NCI-H526 (cell line): ENCODE measurements at regions not wholly inside any gene's neighbourhood (a gene's known extent, or its start where the extent isn't known, plus 50 kb on each side); places are given as distances from the start of the nearest gene placed in this dataset.
A peak's percentile ranks its signal among the peaks of the same experiment; 100 is the strongest.
"Not testable (repeated sequence)": the region's sequence is repeated elsewhere in the genome, so short reads cannot be mapped to it uniquely, and the experiment has no call there.

Source experiments
- DNase-seq, 2 experiments: peaks; one replicate each; lab custom pipeline; 2025; lab: John Stamatoyannopoulos, UW

DNA sequence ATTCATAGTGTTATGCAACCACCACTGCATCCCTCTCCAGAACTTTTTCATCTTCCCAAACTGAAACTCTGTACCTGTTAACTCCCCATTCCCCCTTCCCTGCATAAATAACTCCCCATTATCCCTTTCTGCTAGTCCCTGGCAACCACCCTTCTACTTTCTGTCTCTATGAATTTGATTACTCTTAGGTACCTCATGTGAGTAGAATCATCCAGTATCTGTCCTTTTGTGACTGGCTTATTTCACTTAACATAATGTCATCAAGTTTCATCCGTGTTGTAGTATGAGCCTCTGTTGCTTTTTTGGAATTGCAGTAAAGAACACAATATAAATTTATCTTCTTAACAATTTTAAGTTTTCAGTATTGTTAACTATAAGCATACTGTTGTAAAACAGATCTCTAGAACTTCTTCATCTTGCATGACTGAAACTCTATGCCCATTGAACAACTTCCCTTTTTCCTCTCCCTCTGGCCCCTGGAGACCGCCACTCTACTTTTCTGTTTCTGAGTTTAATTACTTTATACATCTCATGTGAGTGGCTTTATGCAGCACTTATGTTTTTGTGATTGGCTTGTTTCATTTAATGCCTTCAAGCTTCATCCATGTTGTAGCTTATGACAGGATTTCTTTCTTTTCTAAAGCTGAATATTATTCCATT, 87.3 kb upstream of the ABCC4 start:
- DNase-seq = no peak

DNA sequence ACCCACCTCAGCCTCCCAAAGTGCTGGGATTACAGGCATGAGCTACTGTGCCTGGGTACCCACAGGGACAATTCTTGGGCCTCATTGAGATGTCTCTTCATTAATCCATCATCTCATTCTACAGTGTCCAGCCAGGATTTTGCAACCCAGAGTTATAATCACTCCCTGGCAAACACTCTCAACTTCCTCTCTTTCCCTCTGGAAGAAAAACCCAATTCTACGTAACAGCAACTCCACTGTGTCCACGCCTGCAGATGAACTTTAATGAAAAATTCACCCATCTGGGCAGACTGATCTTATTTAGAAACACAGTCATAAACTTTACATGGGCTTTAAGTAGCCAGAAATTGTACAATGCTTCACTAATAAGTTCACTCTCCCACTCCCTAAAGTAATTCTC, 90.1 kb upstream of the ABCC4 start:
- no peak for DNase-seq

DNA sequence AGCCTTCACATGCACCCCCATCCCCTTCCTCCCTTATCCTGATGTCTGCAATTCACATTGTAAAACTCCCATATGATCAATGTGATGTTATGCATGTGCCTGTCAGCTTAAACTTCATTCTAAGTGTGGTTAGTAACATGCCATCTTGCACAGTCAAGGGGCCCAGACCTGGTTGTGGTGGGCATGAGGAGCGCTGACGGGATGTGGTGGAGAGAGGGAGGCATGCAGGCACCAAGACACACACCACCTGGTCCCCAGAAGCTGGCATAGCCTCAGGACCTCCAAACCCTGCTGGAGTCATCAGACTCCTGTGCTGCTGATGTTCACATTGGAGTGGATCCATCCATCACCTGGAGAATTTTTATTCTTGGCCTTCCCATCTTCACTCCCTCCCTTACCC, 90.5 kb upstream of the ABCC4 start:
- no peak for DNase-seq

DNA sequence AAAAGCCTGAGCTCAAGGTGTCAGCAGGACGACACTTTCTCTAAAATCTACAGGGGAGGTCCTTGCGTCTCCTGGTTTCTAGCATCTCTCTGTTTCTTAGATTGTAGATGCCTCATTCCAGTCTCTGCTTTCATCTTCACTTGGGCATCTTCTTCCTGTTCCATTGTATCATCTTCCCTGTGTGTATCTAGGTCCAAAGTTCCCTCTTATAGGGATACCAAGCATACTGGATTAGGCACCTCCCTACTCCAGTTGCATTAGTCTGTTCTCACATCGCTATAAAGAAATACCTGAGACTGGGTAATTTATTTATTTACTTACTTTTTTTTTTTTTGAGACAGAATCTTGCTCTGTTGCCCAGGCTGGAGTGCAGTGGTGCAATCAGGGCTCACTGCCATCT, 91.3 kb upstream of the ABCC4 start:
- DNase-seq = no peak

DNA sequence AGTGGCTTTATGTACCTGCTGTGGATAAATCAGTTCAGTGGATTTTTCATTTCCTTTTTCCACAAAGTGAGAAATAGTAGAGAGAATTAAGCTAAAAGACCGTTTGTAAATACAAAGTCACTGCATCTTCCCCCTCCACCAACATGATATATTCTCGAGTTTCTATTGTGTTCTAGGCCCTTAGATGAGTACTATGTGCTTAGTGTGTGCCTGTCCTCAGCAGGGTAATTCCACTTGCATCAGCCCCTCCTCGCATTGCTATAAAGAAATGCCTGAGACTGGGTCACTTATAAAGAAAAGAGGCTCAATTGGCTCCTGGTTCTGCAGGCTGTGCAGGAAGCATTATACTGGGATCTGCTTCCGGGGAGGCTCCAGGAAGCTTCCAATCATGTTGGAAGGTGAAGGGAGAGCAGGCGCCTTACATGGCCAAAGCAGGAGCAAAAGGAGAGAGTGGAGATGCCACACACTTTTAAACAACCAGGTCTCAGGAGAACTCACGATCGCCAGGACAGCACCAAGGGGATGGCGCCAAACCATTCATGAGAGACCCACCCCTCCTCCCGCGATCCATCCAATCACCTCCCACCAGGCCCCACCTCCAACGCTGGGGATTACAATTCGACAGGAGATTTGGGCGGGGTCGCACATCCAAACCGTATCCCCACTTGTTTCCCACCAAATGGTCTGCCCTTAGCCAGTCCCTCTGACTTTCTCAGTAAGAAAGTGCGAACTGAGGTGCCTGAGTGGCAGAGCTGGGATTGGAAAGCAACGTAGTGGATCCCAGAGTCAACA, 102.3 kb upstream of the ABCC4 start:
- no peak for DNase-seq

DNA sequence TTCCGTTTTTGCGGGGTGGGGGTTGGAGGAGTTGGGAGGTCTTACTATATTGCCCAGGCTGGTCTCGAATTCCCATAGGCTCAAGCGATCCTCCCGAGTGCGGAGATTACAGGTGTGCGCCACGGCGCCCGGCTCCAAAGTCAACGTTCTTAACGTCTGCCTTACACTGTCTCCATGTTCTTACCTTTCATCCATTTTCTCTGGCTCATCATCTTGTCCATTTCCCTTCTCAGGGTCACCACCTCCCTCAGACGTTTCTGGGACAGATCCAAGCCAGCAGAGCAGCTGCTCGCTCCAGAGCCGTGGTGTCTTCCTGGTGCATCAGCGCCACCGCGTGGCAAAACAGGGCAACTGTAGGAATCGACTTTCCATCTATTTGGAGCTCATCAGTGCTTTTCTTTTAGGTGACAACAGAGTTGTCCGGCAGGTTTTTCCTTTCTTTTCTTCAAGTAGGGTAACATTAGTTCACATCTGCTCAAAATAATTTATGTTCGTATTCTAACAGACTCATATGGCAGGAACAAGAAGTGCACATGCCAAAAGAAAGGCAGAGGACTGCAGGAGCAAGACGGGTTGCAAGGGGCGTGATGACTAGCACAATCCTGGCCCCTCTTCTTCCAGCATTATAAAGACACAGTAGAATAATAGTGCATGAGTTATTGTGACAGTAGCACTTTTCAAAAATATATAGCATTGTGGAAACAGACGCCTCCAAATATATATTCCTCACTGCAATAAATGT, 103.1 kb upstream of the ABCC4 start:
- DNase-seq = peak; percentile 65 to 89

DNA sequence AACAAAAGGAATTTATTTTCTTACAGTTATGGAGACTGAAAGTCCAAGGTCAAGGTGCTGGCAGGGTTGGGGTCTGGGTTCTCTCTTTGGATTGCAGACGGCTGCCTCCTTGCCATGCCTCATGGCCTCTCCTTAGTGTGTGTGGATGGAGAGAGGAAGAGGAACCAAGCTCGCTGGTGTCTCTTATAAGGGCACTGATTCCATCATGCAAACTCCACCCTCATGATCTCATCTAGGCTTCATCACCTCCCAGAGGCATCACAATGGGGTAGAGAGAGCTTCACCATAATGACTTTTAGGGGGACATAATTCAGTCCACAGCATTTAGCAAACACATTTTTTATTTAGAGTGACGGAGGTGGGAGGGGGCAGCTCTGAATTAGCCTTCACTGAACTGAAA, 104.9 kb upstream of the ABCC4 start:
- DNase-seq = no peak

DNA sequence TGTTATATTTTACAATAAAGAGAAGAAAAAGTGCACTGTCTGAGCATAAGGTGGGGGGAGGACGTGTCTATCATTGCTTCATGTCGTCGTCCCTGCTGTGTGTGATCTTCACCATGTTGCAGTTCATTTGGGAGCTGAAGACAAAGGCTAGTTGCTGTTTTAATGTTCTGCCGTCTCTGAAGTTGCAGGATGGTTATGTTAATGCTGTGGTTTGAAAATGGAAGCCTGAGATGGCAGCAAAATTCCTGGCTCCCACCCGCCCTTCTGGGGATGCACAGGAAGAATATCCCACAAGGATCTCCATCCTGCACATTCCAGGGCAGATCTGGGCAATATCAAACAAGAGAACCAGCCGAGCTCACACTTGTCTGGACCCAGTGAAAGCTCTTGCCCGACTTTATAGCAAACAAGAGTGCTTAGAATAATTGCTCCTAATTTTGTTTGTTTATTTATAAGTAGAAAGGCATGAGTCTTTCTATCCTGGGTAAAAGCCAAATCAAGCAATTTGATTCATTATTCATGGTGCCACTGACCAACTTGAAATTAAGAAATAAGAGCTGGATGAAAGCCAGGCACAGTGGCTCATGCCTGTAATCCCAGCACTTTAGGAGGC, 110.3 kb upstream of the ABCC4 start:
- DNase-seq = peak in 1 of 2 experiments; percentile 25

DNA sequence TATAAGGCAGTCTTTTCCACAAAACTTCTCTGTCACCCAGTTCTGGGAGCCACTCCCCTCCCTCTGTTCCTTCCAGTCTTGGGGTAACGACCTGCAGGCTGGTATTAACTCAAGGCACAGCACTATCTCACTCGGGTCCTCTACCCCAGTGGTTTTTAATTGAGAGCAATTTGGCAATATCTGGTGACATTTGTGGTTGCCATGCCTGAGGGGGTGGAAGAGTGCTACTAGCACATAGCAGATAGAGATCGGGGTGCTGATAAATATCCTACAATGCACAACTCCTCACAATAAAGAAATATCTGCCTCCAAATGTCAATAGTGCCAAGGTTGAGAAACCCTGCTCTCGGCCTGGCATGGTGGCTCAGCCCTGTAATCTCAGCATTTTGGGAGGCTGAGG, 117.7 kb upstream of the ABCC4 start:
- DNase-seq = no peak

DNA sequence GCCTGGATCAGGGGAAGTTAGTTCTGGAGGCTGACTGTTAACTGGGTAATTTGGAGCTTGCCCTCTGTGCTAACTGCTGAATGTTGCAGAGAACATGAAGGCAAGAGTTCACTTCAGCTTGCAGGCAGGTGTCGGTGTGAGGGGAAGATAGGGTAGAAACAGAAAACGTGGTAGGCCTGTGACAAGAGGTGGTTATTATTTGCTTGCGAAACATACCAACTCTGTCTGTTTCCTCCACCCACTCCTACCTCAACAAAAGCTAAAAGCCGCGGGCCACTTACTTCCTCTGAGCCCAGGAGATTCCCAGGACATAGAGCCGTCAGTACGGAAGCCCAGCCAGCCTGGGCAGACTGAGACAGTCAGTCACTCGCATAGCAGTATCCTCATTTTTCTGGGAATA, 119.2 kb upstream of the ABCC4 start:
- no peak for DNase-seq

DNA sequence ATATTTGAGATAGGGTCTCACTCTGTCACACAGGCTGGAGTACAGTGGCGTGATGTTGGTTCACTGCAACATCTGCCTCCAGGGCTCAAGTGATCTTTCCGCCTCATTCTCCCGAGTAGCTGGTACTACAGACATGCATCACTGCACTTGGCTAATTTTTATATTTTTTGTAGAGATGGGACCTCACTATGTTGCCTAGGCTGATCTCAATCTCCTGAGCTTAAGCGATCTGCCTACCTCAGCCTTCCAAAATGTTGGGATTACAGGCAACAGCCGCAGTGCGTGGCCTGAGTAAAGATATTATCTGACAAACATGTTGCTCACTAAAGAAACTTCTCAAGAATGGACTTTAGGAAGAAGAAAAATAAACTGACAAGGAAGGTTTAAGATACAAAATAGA, 125.4 kb upstream of the ABCC4 start:
- no peak for DNase-seq

DNA sequence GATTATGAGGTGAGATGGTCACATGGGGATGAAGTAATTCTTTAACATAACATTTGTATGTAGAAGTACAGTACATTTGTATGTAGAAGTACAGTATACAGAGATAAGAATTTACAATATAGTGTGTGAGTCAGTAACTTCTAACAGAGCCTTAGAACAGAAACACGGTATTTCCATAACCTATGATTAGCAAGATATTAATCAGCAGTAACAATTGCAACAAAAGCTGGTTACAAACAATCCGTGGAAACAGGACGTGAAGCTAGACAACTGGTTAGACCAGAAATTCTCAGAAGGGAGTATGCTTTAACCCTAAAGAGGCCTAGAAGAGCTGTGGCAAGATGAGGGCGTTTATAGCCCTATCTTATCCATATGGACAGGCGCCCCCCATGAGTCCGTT, 122.0 kb upstream of the CLDN10 start:
- not testable (repeated sequence) for DNase-seq

DNA sequence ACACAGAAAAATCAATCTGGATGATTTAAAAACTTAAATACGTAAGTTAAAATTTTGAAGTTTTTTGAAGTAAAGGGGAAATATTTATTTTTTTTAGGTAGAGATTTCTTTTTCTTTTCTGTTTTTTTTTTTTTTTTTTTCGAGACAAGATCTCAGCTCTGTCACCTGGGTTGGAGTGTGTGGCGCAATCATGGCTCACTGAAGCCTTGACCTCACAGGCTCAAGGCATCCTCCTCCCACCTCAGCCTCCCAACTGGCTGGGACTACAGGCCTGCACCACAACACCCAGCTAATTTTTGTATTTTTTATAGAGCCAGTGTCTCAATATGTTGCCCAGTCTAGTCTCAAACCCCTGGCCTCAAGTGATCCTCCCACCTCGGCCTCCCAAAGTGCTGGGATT, 120.4 kb upstream of the CLDN10 start:
- no peak for DNase-seq

DNA sequence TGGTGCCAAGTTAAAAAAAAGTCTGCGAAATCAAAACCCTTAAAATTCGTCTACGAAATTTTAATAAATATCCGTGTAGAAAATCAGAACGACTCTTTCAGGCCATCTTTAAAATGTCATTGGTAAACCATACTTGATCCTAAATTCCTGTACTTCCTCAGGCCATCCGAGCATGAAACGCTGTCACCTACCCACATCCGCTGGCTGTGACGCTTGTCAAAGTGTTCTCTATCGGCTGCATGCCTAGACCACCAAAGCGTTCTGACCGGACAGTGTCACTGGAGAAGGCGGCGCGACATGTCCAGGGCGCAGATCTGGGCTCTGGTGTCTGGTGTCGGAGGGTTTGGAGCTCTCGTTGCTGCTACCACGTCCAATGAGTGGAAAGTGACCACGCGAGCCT, 119.0 kb upstream of the CLDN10 start:
- DNase-seq = no peak

DNA sequence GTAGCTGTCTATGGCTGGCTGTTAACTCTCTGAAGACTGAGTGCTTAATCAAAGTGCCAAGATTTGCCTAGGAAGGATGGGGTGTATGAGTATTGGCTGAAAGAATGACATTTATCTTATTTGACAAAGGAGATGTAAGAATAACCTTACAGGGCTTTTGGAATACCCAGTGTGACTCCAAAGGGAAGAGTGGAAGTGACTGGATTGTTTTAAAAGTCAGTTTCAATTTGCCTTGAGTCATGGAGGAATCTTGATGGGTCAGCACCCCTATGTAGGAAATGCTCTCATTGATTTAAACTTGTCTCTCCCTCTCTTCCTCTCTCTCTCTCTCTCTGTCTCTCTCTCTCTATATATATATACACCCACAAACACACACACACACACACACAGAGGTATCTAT, 118.4 kb upstream of the CLDN10 start:
- no peak for DNase-seq

DNA sequence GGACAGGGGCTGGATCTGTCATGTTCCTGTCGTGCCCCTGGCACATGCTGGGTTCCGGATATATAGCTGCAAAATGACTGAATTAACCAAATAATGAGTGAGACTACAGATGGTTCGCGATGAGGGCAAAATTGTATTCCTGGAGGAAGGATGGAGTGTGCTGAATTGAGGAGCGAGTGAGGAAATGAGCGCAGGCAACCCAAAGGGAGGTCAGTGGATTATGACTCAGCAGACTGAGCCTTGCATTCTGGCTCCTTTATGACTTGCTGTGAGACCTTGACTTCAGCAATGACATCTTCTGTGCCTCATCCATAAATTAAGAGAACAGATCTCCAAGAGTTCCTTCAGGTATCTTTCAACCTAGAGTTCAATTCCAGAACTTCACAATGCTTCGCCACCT, 115.0 kb upstream of the CLDN10 start:
- no peak for DNase-seq

DNA sequence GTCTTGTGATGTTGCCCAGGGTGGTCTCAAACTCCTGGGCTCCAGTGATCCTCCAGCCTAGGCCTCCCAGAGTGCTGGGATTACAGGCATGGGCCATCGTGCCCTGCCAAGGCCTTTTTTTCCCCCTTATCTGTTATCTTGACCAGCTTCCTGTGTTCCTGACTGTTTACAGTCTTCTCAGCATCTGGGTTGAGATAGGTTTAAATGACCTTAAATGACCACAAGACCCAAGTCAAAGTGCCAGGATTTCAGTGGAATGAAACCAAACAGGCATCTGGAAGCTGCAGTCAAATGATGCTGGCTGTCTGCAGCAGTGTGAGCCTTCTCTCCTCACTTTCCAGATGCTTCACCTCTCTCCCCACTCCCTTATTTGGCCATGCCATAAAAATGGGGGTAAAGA, 114.2 kb upstream of the CLDN10 start:
- no peak for DNase-seq

DNA sequence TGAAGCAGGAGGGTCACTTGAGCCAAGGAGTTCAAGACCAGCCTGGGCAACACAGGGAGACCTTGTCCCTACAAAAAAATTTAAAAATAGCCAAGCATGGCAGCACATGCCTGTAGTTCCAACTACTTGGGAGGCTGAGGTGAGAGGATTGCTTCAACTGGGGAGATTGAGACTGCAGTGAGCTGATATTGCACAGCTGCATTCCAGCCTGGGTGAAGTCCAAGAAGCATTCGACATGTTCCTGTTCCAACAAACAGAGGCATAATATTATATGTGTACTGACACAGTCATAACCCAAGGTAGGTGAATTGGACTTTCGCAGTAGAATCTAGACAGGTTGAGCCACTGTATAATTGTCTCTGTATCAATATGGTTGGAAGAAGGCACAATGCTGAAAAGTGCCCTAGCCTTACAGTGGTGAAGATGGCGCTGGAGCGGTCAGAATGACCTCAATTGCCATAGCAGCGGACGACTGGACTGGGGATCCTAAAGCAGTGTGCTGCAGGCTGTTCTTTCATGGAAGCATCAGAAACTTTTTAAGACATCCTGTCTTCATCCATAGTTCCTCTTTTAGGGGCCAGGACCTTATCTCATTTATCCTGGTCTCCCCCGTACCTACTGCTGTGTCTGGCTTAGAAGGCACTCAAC, 112.0 kb upstream of the CLDN10 start:
- DNase-seq = no peak

DNA sequence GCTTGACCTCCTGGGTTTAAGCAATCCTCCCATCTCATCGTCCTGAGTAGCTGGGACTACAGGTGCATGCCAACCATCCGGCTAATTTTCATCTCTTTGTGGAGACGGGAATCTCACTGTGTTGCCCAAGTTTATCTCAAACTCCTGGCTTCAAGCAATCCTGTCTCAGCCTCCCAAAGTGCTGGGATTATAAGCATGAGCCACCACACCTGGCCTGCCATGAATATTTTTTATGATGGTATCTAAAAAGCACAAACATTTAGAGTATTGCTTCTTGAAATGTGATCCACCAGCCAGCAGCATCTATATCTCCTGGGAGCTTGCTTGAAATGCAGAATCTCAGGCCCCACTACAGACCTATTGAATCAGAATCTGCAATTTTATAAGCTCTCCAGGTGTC, 111.2 kb upstream of the CLDN10 start:
- no peak for DNase-seq

DNA sequence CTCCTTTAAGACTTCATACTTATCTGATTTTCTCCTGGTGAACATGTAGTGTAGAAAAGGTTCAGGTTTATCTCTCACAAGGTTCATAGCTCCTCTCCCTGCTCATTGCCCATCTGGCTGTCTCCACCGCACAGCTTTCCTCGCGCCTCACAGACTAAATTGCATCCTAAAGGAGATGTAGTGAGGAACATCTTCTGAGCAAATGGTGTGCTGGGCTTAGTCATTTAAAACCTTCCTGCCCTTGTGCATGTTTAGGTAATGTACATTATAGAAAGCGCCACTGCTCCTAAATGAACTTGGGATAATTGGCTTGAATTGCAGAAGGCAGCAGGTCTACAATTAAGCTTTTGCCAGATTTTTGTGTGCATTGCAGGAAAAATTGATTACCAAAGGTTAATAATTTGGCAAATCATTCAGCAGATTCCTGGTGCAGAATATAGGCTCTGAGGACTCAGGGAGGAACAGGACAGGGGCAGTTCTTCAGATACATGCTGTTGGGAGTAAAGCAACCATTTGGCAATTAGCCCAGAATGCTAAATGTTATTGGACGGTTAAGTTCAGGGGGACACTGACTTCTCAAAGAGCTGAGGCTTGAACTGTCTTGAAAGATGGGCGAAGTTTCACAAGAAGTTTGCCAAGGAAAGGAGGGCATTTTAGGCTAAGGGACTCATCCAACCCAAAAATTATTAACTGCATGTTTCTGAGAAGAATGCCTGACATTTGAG, 108.4 kb upstream of the CLDN10 start:
- DNase-seq = no peak

DNA sequence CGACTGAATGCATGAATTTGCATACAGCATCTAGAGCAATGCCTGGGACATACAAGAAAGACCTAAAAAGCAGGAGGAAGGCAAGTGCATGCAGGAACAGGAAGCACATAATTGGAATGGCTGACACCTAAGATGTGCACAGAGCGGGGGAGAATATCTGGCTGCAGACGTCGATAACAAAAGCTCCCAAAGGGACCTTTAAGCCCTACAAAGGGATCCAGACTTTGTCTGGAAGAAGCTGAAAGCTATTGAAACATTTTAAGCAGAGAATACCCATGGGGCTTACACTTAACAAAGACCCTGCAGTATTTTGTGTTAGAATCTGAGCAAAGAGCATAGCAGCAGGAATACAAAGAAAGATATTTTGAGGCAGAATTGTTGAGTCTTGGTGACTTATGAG, 107.4 kb upstream of the CLDN10 start:
- DNase-seq = peak in 1 of 2 experiments; percentile 14

DNA sequence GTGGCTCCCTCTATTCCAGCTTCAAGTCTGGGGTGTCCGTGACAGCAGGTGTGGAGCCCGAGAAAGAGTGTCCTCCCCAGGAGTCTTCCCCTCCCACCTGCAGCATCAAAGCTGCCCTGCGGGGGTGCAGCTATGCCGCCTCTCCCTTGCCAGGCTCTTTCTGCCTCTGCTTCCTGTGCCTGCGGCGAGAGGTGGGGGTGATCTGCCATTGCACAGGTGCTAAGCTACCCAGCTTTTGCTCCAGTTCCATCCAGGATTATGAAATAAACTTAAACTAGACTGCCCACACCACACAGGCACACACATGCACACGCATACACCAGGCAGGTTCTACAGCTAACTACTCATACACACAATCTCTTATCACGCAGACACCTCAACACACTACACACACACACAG, 104.7 kb upstream of the CLDN10 start:
- DNase-seq = no peak
